ENCODE measurements at regions not wholly inside any gene's neighbourhood (a gene's known extent, or its start where the extent isn't known, plus 50 kb on each side); places are given as distances from the start of the nearest gene placed in this dataset.

- no peak for TF ChIP-seq SUZ12 (IDR thresholded peaks at IDR 0.05; ENCODE audit: extremely low read depth, insufficient read depth, insufficient read length)
- no peak for TF ChIP-seq ZNF274 (IDR thresholded peaks at IDR 0.05; ENCODE audit: low read depth, low read length)
Observed at GRCh38 chr3:104368760-104369159, 997.9 kb upstream of the ALCAM start.
